IMR-90 (cell line): ENCODE measurements at regions not wholly inside any gene's neighbourhood (a gene's known extent, or its start where the extent isn't known, plus 50 kb on each side); places are given as distances from the start of the nearest gene placed in this dataset.

Experiments
- ATAC-seq: fragments of 200-7000 bp; cut with Tn5 transposase; 2 replicates; pipeline ENCODE4 v1.9.1; 2020; ENCODE audit warnings: low read depth, mild to moderate bottlenecking, moderate library complexity
- BruUV-seq: library from RNA; stranded (reverse); fragments of 400-500 nt; replicated peaks from 2 replicates; lab custom pipeline; 2021; lab: Mats Ljungman, UMichigan
- CTCF ChIA-PET: fragments of 300-600 bp; formaldehyde crosslinking; extraction: SDS; loops from one replicate; lab custom pipeline; 2021; ENCODE audit warnings: antibody characterized with exemption; lab: Yijun Ruan, JAX
- POLR2A ChIA-PET: fragments of 300-600 bp; sonication (Branson Sonifier 250); formaldehyde crosslinking; loops from one replicate; lab custom pipeline; 2022; ENCODE audit warnings: antibody characterized with exemption; ENCODE audit not compliant: unreplicated experiment; lab: Charles Lee
- DNase-seq: peaks from one replicate; pipeline ENCODE4 v3.0.0; 2013
- H2AFZ ChIP-seq: replicated peaks from 2 replicates; pipeline ENCODE3; 2013; ENCODE audit warnings: low read length, mild to moderate bottlenecking; ENCODE audit not compliant: poor library complexity
- H2AK5ac ChIP-seq: 2 replicates; pipeline ENCODE4 v1.6.1; 2013; ENCODE audit warnings: low read depth, low read length, inconsistent platforms
- H2AK9ac ChIP-seq: replicated peaks from 2 replicates; pipeline ENCODE3; 2013; ENCODE audit warnings: mild to moderate bottlenecking, low read depth, low read length, moderate library complexity; ENCODE audit not compliant: poor library complexity
- H2BK120ac ChIP-seq: 2 replicates; pipeline ENCODE4 v1.6.1; 2013; ENCODE audit warnings: low read depth, low read length, inconsistent platforms
- H2BK15ac ChIP-seq: 3 replicates; pipeline ENCODE4 v1.6.1; 2013; ENCODE audit warnings: low read depth, low read length, inconsistent platforms
- H2BK20ac ChIP-seq: 2 replicates; pipeline ENCODE4 v1.6.1; 2013; ENCODE audit warnings: low read depth, mild to moderate bottlenecking, inconsistent platforms, low read length, moderate library complexity
- H2BK5ac ChIP-seq: 2 replicates; pipeline ENCODE4 v1.6.1; 2013; ENCODE audit warnings: mild to moderate bottlenecking, low read depth, low read length, inconsistent platforms; ENCODE audit not compliant: poor library complexity, severe bottlenecking
- H3K14ac ChIP-seq: replicated peaks from 2 replicates; pipeline ENCODE4 v1.6.1; 2013; ENCODE audit warnings: low read depth, low read length, inconsistent platforms
- H3K18ac ChIP-seq: 2 replicates; pipeline ENCODE4 v1.6.1; 2013; ENCODE audit warnings: low read depth, low read length, control low read depth
- H3K23ac ChIP-seq: 2 replicates; pipeline ENCODE4 v1.6.1; 2013; ENCODE audit warnings: low read depth, low read length, inconsistent platforms
- H3K27ac ChIP-seq: 2 replicates; pipeline ENCODE4 v1.5.1; 2013; ENCODE audit warnings: mild to moderate bottlenecking, control low read depth, low read length; ENCODE audit not compliant: insufficient read depth
- H3K27me3 ChIP-seq: 2 replicates; pipeline ENCODE4 v1.6.1; 2013; ENCODE audit warnings: low read length; ENCODE audit not compliant: control insufficient read depth, insufficient read depth
- H3K36me3 ChIP-seq: 2 replicates; pipeline ENCODE4 v1.6.1; 2013; ENCODE audit warnings: low read length, mixed read lengths; ENCODE audit not compliant: control insufficient read depth, insufficient read depth
- H3K4ac ChIP-seq: 2 replicates; pipeline ENCODE4 v1.6.1; 2013; ENCODE audit warnings: low read depth, low read length, inconsistent platforms
- H3K4me1 ChIP-seq: 2 replicates; pipeline ENCODE4 v1.6.1; 2013; ENCODE audit warnings: low read length, mixed read lengths; ENCODE audit not compliant: control insufficient read depth, insufficient read depth
- H3K4me2 ChIP-seq: 2 replicates; pipeline ENCODE4 v1.6.1; 2013; ENCODE audit warnings: low read depth, mild to moderate bottlenecking, control low read depth, low read length, moderate library complexity
- H3K4me3 ChIP-seq: 2 replicates; pipeline ENCODE4 v1.5.1; 2013; ENCODE audit warnings: low read depth, mild to moderate bottlenecking, control low read depth, low read length, moderate library complexity; ENCODE audit not compliant: insufficient read depth
- H3K56ac ChIP-seq: 2 replicates; pipeline ENCODE4 v1.6.1; 2013; ENCODE audit warnings: low read length, inconsistent platforms; ENCODE audit not compliant: insufficient read depth; ENCODE audit errors: extremely low read depth
- H3K79me1 ChIP-seq, 2 experiments: 2 replicates each; pipeline ENCODE4 v1.6.1; 2013; ENCODE audit warnings: low read length in 2 of 2, inconsistent platforms in 1 of 2, low read depth in 1 of 2
- H3K9ac ChIP-seq: 2 replicates; pipeline ENCODE4 v1.6.1; 2013; ENCODE audit warnings: low read depth, low read length, control low read depth
- H3K9me1 ChIP-seq: 2 replicates; pipeline ENCODE4 v1.6.1; 2013; ENCODE audit warnings: low read length, inconsistent platforms; ENCODE audit not compliant: insufficient read depth
- H3K9me3 ChIP-seq: 2 replicates; pipeline ENCODE4 v1.6.1; 2013; ENCODE audit warnings: low read length; ENCODE audit not compliant: control insufficient read depth, insufficient read depth
- H4K20me1 ChIP-seq: 2 replicates; pipeline ENCODE4 v1.6.1; 2013; ENCODE audit warnings: low read length, inconsistent platforms; ENCODE audit not compliant: insufficient read depth
- H4K5ac ChIP-seq: 2 replicates; pipeline ENCODE4 v1.6.1; 2013; ENCODE audit warnings: mild to moderate bottlenecking, low read depth, low read length, control low read depth
- H4K8ac ChIP-seq, 2 experiments: 2 replicates each; pipeline ENCODE4 v1.6.1; 2013; ENCODE audit warnings: low read depth in 2 of 2, low read length in 2 of 2, control low read depth in 1 of 2, inconsistent platforms in 1 of 2
- H4K91ac ChIP-seq: 2 replicates; pipeline ENCODE4 v1.6.1; 2013; ENCODE audit warnings: low read depth, low read length, inconsistent platforms; ENCODE audit not compliant: insufficient read depth
- BHLHE40 ChIP-seq: fragments of 150-350 bp; IDR thresholded peaks from 2 replicates; pipeline ENCODE4 v1.6.1; 2016; ENCODE audit warnings: mild to moderate bottlenecking, low read depth, low read length
- CEBPB ChIP-seq: IDR thresholded peaks from 2 replicates; pipeline ENCODE4 v1.6.1; 2012; ENCODE audit warnings: low read depth, low read length, improper control_type of control experiment
- CHD1 ChIP-seq: IDR thresholded peaks from 2 replicates; pipeline ENCODE4 v1.6.1; 2012; ENCODE audit warnings: low read depth, low read length, improper control_type of control experiment
- FOS ChIP-seq: fragments of 150-350 bp; IDR thresholded peaks from 2 replicates; pipeline ENCODE4 v1.6.1; 2016; ENCODE audit warnings: low read depth, low read length
- MAFK ChIP-seq: IDR thresholded peaks from 2 replicates; pipeline ENCODE4 v1.6.1; 2012; ENCODE audit warnings: low read depth, low read length, improper control_type of control experiment
- MAZ ChIP-seq: IDR thresholded peaks from 2 replicates; pipeline ENCODE4 v1.6.1; 2012; ENCODE audit warnings: low read depth, mild to moderate bottlenecking, low read length, improper control_type of control experiment, moderate library complexity, borderline replicate concordance
- MXI1 ChIP-seq: IDR thresholded peaks from 2 replicates; pipeline ENCODE4 v1.6.1; 2012; ENCODE audit warnings: low read depth, mild to moderate bottlenecking, low read length, moderate library complexity, borderline replicate concordance
- NFE2L2 ChIP-seq: fragments of 150-350 bp; IDR thresholded peaks from 2 replicates; pipeline ENCODE4 v1.6.1; 2016; ENCODE audit warnings: low read depth, mild to moderate bottlenecking, low read length
- POLR2A ChIP-seq: IDR thresholded peaks from 2 replicates; pipeline ENCODE4 v1.6.1; 2012; ENCODE audit warnings: mild to moderate bottlenecking, low read depth, low read length
- RAD21 ChIP-seq: IDR thresholded peaks from 2 replicates; pipeline ENCODE4 v1.6.1; 2012; ENCODE audit warnings: low read length, improper control_type of control experiment
- RCOR1 ChIP-seq: IDR thresholded peaks from 2 replicates; pipeline ENCODE4 v1.6.1; 2012; ENCODE audit warnings: mild to moderate bottlenecking, low read length, improper control_type of control experiment; ENCODE audit not compliant: insufficient replicate concordance
- RFX5 ChIP-seq: IDR thresholded peaks from 2 replicates; pipeline ENCODE4 v1.8.0; 2012; ENCODE audit warnings: low read depth, mild to moderate bottlenecking, low read length, moderate library complexity
- SMC3 ChIP-seq: fragments of 150-350 bp; IDR thresholded peaks from 2 replicates; pipeline ENCODE4 v1.6.1; 2016; ENCODE audit warnings: low read depth, mild to moderate bottlenecking, antibody characterized with exemption, low read length, moderate library complexity
- WGBS, 2 experiments: methylation state at CpG; one replicate each; pipeline versions ENCODE4 v1.1.5 to v1.1.7; 2013; ENCODE audit warnings: missing lambda C conversion rate in 2 of 2; ENCODE audit not compliant: insufficient read length in 1 of 2; ENCODE audit errors: extremely low coverage in 2 of 2; 5-methylcytosine and 5-hydroxymethylcytosine counted together
- dilution Hi-C: fragments of 300-500 bp; cut with HindIII; formaldehyde crosslinking; loops from one replicate; pipeline ENCODE4 v1.14.3; 2018; ENCODE audit warnings: low sequenced_read_pairs; ENCODE audit not compliant: unreplicated experiment
- in situ Hi-C: fragments of 300-500 bp; cut with MboI; formaldehyde crosslinking; loops from 3 replicates; pipeline ENCODE4 v1.14.3; 2019; ENCODE audit warnings: low sequenced_read_pairs, inconsistent platforms, mixed read lengths
- intact Hi-C: fragments of 100-400 bp; cut with micrococcal nuclease; formaldehyde crosslinking; loops from 2 replicates; pipeline ENCODE4 v1.10.0; 2022
- TF ChIP-seq, protein P1 (sequence below): fragments of 150-350 bp; IDR thresholded peaks from 2 replicates; pipeline ENCODE4 v1.6.1; 2016; ENCODE audit warnings: low read depth, mild to moderate bottlenecking, low read length, moderate library complexity, borderline replicate concordance
- TF ChIP-seq, protein P2 (sequence below): conservative IDR thresholded peaks from 2 replicates; pipeline ENCODE4 v1.5.1; 2012; ENCODE audit warnings: mild to moderate bottlenecking, low read depth, low read length, improper control_type of control experiment
- TF ChIP-seq, protein P3 (sequence below): fragments of 150-350 bp; IDR thresholded peaks from 2 replicates; pipeline ENCODE4 v1.6.1; 2017; ENCODE audit warnings: mild to moderate bottlenecking, antibody characterized with exemption, low read length, low read depth

DNA sequence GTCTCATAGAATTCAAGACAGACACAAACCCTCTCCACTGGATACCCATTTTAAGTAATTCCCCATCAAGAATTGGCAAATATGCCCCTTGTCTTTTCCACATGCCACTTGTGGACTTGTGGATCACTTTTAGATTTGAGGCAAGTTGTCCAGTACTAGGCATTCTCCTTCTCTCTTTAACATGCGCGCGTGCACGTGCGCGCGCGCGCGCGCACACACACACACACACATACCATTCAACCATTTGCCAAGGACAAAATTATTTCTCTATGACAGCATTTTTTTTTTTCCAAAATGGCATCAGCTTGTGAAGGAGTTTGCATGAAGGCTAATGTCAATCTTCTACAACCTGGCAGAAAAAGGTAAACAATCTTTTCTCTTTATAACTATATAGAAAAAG lies 1325.7 kb upstream of the IGFBP7 start:
- no peak overlapping the region for H3K18ac ChIP-seq
- no peaks in the 10 kb centered on the region for H3K27me3 ChIP-seq
- no peak overlapping the region for H4K5ac ChIP-seq
- H3K56ac ChIP-seq: no peak overlapping the region
- H2AFZ ChIP-seq: no peak overlapping the region
- no peak overlapping the region for H2BK20ac ChIP-seq
- no peak overlapping the region for H2AK5ac ChIP-seq
- no peak overlapping the region for H3K14ac ChIP-seq
- H3K27ac ChIP-seq: no peak overlapping the region
- DNase-seq: no peak
- dilution Hi-C loops (no loop called here), intact Hi-C loops (no loop called here), in situ Hi-C loops (no loop called here)
- ATAC-seq: no peak
- no peak overlapping the region for H4K8ac ChIP-seq
- CTCF ChIA-PET: no interaction called here
- no peak overlapping the region for H2BK120ac ChIP-seq
- no peaks in the 10 kb centered on the region for H4K20me1 ChIP-seq
- H3K4me2 ChIP-seq: no peak overlapping the region
- no peak overlapping the region for H4K91ac ChIP-seq
- TF ChIP-seq, protein P1, sequence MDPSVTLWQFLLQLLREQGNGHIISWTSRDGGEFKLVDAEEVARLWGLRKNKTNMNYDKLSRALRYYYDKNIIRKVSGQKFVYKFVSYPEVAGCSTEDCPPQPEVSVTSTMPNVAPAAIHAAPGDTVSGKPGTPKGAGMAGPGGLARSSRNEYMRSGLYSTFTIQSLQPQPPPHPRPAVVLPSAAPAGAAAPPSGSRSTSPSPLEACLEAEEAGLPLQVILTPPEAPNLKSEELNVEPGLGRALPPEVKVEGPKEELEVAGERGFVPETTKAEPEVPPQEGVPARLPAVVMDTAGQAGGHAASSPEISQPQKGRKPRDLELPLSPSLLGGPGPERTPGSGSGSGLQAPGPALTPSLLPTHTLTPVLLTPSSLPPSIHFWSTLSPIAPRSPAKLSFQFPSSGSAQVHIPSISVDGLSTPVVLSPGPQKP: no peak
- TF ChIP-seq BHLHE40 (no peak), RFX5 (no peak), SMC3 (no peak), MAZ (no peak), FOS (no peak), RAD21 (no peak), POLR2A (no peak), MXI1 (no peak), RCOR1 (no peak), MAFK (no peak), CEBPB (no peak), NFE2L2 (no peak), CHD1 (no peak)
- TF ChIP-seq, protein P2, sequence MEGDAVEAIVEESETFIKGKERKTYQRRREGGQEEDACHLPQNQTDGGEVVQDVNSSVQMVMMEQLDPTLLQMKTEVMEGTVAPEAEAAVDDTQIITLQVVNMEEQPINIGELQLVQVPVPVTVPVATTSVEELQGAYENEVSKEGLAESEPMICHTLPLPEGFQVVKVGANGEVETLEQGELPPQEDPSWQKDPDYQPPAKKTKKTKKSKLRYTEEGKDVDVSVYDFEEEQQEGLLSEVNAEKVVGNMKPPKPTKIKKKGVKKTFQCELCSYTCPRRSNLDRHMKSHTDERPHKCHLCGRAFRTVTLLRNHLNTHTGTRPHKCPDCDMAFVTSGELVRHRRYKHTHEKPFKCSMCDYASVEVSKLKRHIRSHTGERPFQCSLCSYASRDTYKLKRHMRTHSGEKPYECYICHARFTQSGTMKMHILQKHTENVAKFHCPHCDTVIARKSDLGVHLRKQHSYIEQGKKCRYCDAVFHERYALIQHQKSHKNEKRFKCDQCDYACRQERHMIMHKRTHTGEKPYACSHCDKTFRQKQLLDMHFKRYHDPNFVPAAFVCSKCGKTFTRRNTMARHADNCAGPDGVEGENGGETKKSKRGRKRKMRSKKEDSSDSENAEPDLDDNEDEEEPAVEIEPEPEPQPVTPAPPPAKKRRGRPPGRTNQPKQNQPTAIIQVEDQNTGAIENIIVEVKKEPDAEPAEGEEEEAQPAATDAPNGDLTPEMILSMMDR: no peak
- TF ChIP-seq, protein P3, sequence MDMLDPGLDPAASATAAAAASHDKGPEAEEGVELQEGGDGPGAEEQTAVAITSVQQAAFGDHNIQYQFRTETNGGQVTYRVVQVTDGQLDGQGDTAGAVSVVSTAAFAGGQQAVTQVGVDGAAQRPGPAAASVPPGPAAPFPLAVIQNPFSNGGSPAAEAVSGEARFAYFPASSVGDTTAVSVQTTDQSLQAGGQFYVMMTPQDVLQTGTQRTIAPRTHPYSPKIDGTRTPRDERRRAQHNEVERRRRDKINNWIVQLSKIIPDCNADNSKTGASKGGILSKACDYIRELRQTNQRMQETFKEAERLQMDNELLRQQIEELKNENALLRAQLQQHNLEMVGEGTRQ: no peak
- no peak overlapping the region for H2BK5ac ChIP-seq
- H3K4me3 ChIP-seq: no peak overlapping the region
- no peaks in the 10 kb centered on the region for H3K4me1 ChIP-seq
- no peak overlapping the region for H3K9ac ChIP-seq
- WGBS, 2 experiments: no CpG with 5 or more reads among the region's 11 CpGs
- POLR2A ChIA-PET: no interaction called here
- H3K79me1 ChIP-seq: no peaks in the 10 kb centered on the region
- no peaks in the 10 kb centered on the region for H3K36me3 ChIP-seq
- no peak overlapping the region for H2AK9ac ChIP-seq
- no peak overlapping the region for H3K4ac ChIP-seq
- no peaks in the 10 kb centered on the region for H3K9me1 ChIP-seq
- H3K9me3 ChIP-seq: peaks cover 9% of the 10 kb centered on the region
- no TSS peak for BruUV-seq
- H2BK15ac ChIP-seq: no peak overlapping the region
- H3K23ac ChIP-seq: no peak overlapping the region
